ENCODE measurements at regions not wholly inside any gene's neighbourhood (a gene's known extent, or its start where the extent isn't known, plus 50 kb on each side); places are given as distances from the start of the nearest gene placed in this dataset.
A peak's percentile ranks its signal among the peaks of the same experiment; 100 is the strongest.

DNA sequence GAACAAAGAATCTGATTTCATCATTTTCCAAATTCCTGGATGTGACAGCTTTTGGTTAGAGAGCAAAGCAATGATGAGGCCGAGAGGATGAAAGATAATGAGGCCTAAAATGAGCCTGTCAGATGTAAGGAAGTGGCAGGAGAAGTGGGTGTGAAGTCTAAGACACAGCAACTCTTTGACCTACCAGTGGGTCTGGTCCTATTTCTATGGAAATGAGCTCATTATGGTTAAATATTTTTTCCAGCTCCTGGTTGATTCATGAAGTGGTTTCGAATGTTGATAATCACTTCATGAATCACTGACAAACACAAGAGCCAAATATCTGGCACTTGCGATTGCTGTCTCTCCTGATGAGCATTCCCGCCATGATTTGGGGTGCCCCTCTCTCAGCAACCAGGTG lies 273.3 kb upstream of the CDH5 start:
- WGBS, 2 experiments (ENCODE audit: extremely low coverage in 2 of 2, insufficient read length in 1 of 2) = 20% methylated on average over 2 of the region's 4 CpGs; no CpG with 5 or more reads in 1 of the 2 experiments
- Histone ChIP-seq H4K91ac (ENCODE audit: insufficient read depth, low read depth, low read length) (peak overlapping the region; percentile 10; the same call in 1 of the 2 replicates), H3K4me3 (ENCODE audit: insufficient read depth, low read depth, low read length) (no peak overlapping the region), H2BK120ac (ENCODE audit: low read depth, low read length) (peak overlapping the region; percentile 26), H3K18ac (ENCODE audit: low read depth, low read length) (peak overlapping the region; percentile 45; the same call in 1 of the 2 replicates), H3K27me3 (ENCODE audit: control insufficient read depth, insufficient read depth, low read length) (peaks cover 9% of the 10 kb centered on the region), H3K27ac (ENCODE audit: insufficient read depth, low read length) (no peak overlapping the region), H3K79me1 (ENCODE audit: low read depth in 1 of 2, low read length in 2 of 2) (no peaks in the 10 kb centered on the region), H3K4ac (ENCODE audit: low read depth, low read length) (peak overlapping the region; percentile 37), H3K9ac (ENCODE audit: low read depth, low read length) (0 out of 2 replicates have a peak overlapping the region, but pooled peaks have one; percentile 16), H3K36me3 (ENCODE audit: control insufficient read depth, insufficient read depth, low read length) (no peaks in the 10 kb centered on the region), H4K8ac (ENCODE audit: low read depth in 2 of 2, low read length in 2 of 2) (peak overlapping the region in 1 of 2 experiments; percentile 44; a peak in 2 of 4 replicates), H3K9me3 (ENCODE audit: control insufficient read depth, insufficient read depth, low read length) (no peaks in the 10 kb centered on the region), H2AK9ac (replicated peaks; ENCODE audit: low read depth, low read length, poor library complexity) (no peak overlapping the region), H2BK15ac (ENCODE audit: low read depth, low read length) (0 out of 3 replicates have a peak overlapping the region, but pooled peaks have one; percentile 13), H3K9me1 (ENCODE audit: insufficient read depth, low read length) (peaks cover 5% of the 10 kb centered on the region; the same call in 1 of the 2 replicates), H4K20me1 (ENCODE audit: insufficient read depth, low read length) (no peaks in the 10 kb centered on the region), H2AFZ (replicated peaks; ENCODE audit: low read length, poor library complexity) (no peak overlapping the region), H3K56ac (ENCODE audit: extremely low read depth, insufficient read depth, low read length) (no peak overlapping the region), H3K4me2 (ENCODE audit: low read depth, low read length) (no peak overlapping the region), H2BK20ac (ENCODE audit: low read depth, low read length) (no peak overlapping the region), H3K14ac (replicated peaks; ENCODE audit: low read depth, low read length) (0 out of 2 replicates have a peak overlapping the region, but pooled peaks have one; percentile 12), H3K23ac (ENCODE audit: low read depth, low read length) (peak overlapping the region; percentile 26; the same call in 1 of the 2 replicates), H2BK5ac (ENCODE audit: low read depth, low read length, poor library complexity, severe bottlenecking) (peak overlapping the region; percentile 9), H3K4me1 (ENCODE audit: control insufficient read depth, insufficient read depth, low read length) (peaks cover 15% of the 10 kb centered on the region), H2AK5ac (ENCODE audit: low read depth, low read length) (peak overlapping the region; percentile 13; the same call in 1 of the 2 replicates), H4K5ac (ENCODE audit: low read depth, low read length) (peak overlapping the region; percentile 5)
- in situ Hi-C loops (cut with MboI; ENCODE audit: low sequenced_read_pairs) (no loop called here), dilution Hi-C loops (cut with HindIII; ENCODE audit: low sequenced_read_pairs, unreplicated experiment) (no loop called here), intact Hi-C loops (cut with micrococcal nuclease) (no loop called here)
- TF ChIP-seq MAZ (IDR thresholded peaks at IDR 0.05; ENCODE audit: borderline replicate concordance, low read depth, low read length) (no peak), MXI1 (IDR thresholded peaks at IDR 0.05; ENCODE audit: borderline replicate concordance, low read depth, low read length) (no peak), MAFK (IDR thresholded peaks at IDR 0.05; ENCODE audit: low read depth, low read length) (no peak), SMC3 (IDR thresholded peaks at IDR 0.05; ENCODE audit: low read depth, low read length) (no peak), RAD21 (IDR thresholded peaks at IDR 0.05; ENCODE audit: low read length) (no peak), BHLHE40 (IDR thresholded peaks at IDR 0.05; ENCODE audit: low read depth, low read length) (no peak), CHD1 (IDR thresholded peaks at IDR 0.05; ENCODE audit: low read depth, low read length) (no peak), RFX5 (IDR thresholded peaks at IDR 0.05; ENCODE audit: low read depth, low read length) (no peak), CEBPB (IDR thresholded peaks at IDR 0.05; ENCODE audit: low read depth, low read length) (no peak), RCOR1 (IDR thresholded peaks at IDR 0.05; ENCODE audit: insufficient replicate concordance, low read length) (no peak), FOS (IDR thresholded peaks at IDR 0.05; ENCODE audit: low read depth, low read length) (no peak), NFE2L2 (IDR thresholded peaks at IDR 0.05; ENCODE audit: low read depth, low read length) (no peak)
- TF ChIP-seq, protein P1, sequence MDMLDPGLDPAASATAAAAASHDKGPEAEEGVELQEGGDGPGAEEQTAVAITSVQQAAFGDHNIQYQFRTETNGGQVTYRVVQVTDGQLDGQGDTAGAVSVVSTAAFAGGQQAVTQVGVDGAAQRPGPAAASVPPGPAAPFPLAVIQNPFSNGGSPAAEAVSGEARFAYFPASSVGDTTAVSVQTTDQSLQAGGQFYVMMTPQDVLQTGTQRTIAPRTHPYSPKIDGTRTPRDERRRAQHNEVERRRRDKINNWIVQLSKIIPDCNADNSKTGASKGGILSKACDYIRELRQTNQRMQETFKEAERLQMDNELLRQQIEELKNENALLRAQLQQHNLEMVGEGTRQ (IDR thresholded peaks at IDR 0.05; ENCODE audit: low read depth, low read length) = no peak
- TF ChIP-seq, protein P2, sequence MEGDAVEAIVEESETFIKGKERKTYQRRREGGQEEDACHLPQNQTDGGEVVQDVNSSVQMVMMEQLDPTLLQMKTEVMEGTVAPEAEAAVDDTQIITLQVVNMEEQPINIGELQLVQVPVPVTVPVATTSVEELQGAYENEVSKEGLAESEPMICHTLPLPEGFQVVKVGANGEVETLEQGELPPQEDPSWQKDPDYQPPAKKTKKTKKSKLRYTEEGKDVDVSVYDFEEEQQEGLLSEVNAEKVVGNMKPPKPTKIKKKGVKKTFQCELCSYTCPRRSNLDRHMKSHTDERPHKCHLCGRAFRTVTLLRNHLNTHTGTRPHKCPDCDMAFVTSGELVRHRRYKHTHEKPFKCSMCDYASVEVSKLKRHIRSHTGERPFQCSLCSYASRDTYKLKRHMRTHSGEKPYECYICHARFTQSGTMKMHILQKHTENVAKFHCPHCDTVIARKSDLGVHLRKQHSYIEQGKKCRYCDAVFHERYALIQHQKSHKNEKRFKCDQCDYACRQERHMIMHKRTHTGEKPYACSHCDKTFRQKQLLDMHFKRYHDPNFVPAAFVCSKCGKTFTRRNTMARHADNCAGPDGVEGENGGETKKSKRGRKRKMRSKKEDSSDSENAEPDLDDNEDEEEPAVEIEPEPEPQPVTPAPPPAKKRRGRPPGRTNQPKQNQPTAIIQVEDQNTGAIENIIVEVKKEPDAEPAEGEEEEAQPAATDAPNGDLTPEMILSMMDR (conservative IDR thresholded peaks at IDR 0.05; ENCODE audit: low read depth, low read length) = no peak
- TF ChIP-seq, protein P3, sequence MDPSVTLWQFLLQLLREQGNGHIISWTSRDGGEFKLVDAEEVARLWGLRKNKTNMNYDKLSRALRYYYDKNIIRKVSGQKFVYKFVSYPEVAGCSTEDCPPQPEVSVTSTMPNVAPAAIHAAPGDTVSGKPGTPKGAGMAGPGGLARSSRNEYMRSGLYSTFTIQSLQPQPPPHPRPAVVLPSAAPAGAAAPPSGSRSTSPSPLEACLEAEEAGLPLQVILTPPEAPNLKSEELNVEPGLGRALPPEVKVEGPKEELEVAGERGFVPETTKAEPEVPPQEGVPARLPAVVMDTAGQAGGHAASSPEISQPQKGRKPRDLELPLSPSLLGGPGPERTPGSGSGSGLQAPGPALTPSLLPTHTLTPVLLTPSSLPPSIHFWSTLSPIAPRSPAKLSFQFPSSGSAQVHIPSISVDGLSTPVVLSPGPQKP (IDR thresholded peaks at IDR 0.05; ENCODE audit: borderline replicate concordance, low read depth, low read length) = no peak
- ChIA-PET POLR2A (ENCODE audit: unreplicated experiment) (no interaction called here), CTCF (no interaction called here)
- ATAC-seq (ENCODE audit: low read depth) (peak; percentile 65), DNase-seq (peak; percentile 54)
- BruUV-seq (replicated peaks) = no TSS peak
